H1 (cell line): ENCODE measurements at regions not wholly inside any gene's neighbourhood (a gene's known extent, or its start where the extent isn't known, plus 50 kb on each side); places are given as distances from the start of the nearest gene placed in this dataset.

ENCODE experiments used
- CTCF ChIA-PET: fragments of 300-600 bp; sonication (Branson Sonifier 250); formaldehyde crosslinking; loops from one replicate; lab custom pipeline; 2021; ENCODE audit not compliant: partially characterized antibody; lab: Charles Lee
- POLR2A ChIA-PET: fragments of 300-600 bp; sonication (Branson Sonifier 250); formaldehyde crosslinking; loops from one replicate; lab custom pipeline; 2021; ENCODE audit warnings: inconsistent platforms; ENCODE audit not compliant: partially characterized antibody; lab: Charles Lee
- DNase-seq, 2 experiments: peaks; one replicate each; pipeline versions ENCODE4 v3.0.0 to v3.0.0-alpha.2; 2010 to 2022; ENCODE audit warnings: low spot score in 2 of 2, low read depth in 1 of 2, mixed read lengths in 1 of 2
- FAIRE-seq: peaks from 2 replicates; lab custom pipeline; 2011; peaks lifted over from hg19 to GRCh38; lab: Jason Lieb, UNC
- H2AFZ ChIP-seq: 2 replicates; pipeline ENCODE4 v1.8.1; 2012; ENCODE audit warnings: low read length, inconsistent platforms
- H2AK5ac ChIP-seq: 2 replicates; pipeline ENCODE4 v1.6.1; 2013; ENCODE audit warnings: low read depth, low read length
- H2BK120ac ChIP-seq: replicated peaks from 2 replicates; pipeline ENCODE3; 2013; ENCODE audit warnings: low read depth, low read length, inconsistent platforms
- H2BK12ac ChIP-seq: 2 replicates; pipeline ENCODE4 v1.6.1; 2013; ENCODE audit warnings: low read depth, low read length
- H2BK15ac ChIP-seq: 2 replicates; pipeline ENCODE4 v1.6.1; 2013; ENCODE audit warnings: low read length
- H2BK20ac ChIP-seq: 2 replicates; pipeline ENCODE4 v1.6.1; 2013; ENCODE audit warnings: low read length
- H2BK5ac ChIP-seq: 2 replicates; pipeline ENCODE4 v1.6.1; 2013; ENCODE audit warnings: low read depth, low read length
- H3K14ac ChIP-seq: 2 replicates; pipeline ENCODE4 v1.6.1; 2013; ENCODE audit warnings: inconsistent platforms; ENCODE audit not compliant: insufficient read length
- H3K18ac ChIP-seq: 2 replicates; pipeline ENCODE4 v1.6.1; 2013; ENCODE audit warnings: low read length; ENCODE audit errors: extremely low read depth
- H3K23ac ChIP-seq: 2 replicates; pipeline ENCODE4 v1.6.1; 2013; ENCODE audit warnings: inconsistent platforms; ENCODE audit not compliant: insufficient read length
- H3K23me2 ChIP-seq: 2 replicates; pipeline ENCODE4 v1.6.1; 2013; ENCODE audit warnings: low read depth, low read length
- H3K27ac ChIP-seq: 2 replicates; pipeline ENCODE4 v1.6.1; 2011; ENCODE audit warnings: low read depth, low read length, inconsistent platforms
- H3K27me3 ChIP-seq, 4 experiments: replicated peaks in 1 of 4; 1 replicate in 1 of 4; 2 replicates in 3 of 4; pipeline versions ENCODE4 v1.6.1 to v1.8.1; 2011 to 2013; ENCODE audit warnings: low read length in 3 of 4, mild to moderate bottlenecking in 3 of 4, inconsistent platforms in 2 of 4, mixed read lengths in 2 of 4, moderate library complexity in 1 of 4; ENCODE audit not compliant: control insufficient read depth in 3 of 4, insufficient read depth in 3 of 4; ENCODE audit errors: extremely low read depth in 1 of 4
- H3K36me3 ChIP-seq, 4 experiments: 2 replicates each; pipeline versions ENCODE4 v1.6.1 to v1.8.1; 2011 to 2013; ENCODE audit warnings: mild to moderate bottlenecking in 4 of 4, low read length in 3 of 4, moderate library complexity in 2 of 4, control low read depth in 1 of 4, inconsistent platforms in 1 of 4; ENCODE audit not compliant: insufficient read depth in 4 of 4, control insufficient read depth in 2 of 4
- H3K4ac ChIP-seq: replicated peaks from 2 replicates; pipeline ENCODE3; 2013; ENCODE audit warnings: low read length, low read depth, mixed read lengths, inconsistent platforms; ENCODE audit not compliant: insufficient read length
- H3K4me1 ChIP-seq, 4 experiments: replicated peaks in 1 of 4; 1 replicate in 1 of 4; 2 replicates in 3 of 4; pipeline versions ENCODE4 v1.6.1 to v1.8.1; 2011 to 2013; ENCODE audit warnings: low read length in 3 of 4, inconsistent platforms in 2 of 4, mixed read lengths in 1 of 4; ENCODE audit not compliant: insufficient read depth in 4 of 4, control insufficient read depth in 3 of 4
- H3K4me2 ChIP-seq, 2 experiments: 2 replicates each; pipeline versions ENCODE4 v1.6.1 to v1.8.1; 2011 to 2013; ENCODE audit warnings: low read depth in 2 of 2, low read length in 2 of 2, control low read depth in 1 of 2, inconsistent platforms in 1 of 2, mild to moderate bottlenecking in 1 of 2; ENCODE audit not compliant: insufficient read depth in 1 of 2
- H3K4me3 ChIP-seq, 4 experiments: fragments of 200-600, 300-600 bp in 1 of 4; sonication (generic), shearing (Covaris generic), sonication (Bioruptor Twin) in 1 of 4; 2 replicates each; pipeline versions ENCODE4 v1.5.1 to v1.8.1; 2011 to 2016; ENCODE audit warnings: low read length in 4 of 4, low read depth in 3 of 4, control low read depth in 2 of 4, inconsistent platforms in 2 of 4, mild to moderate bottlenecking in 2 of 4, mixed read lengths in 1 of 4, moderate library complexity in 1 of 4; ENCODE audit not compliant: insufficient read depth in 2 of 4; ENCODE audit errors: extremely low read depth in 1 of 4
- H3K56ac ChIP-seq: replicated peaks from 2 replicates; pipeline ENCODE3; 2013; ENCODE audit warnings: low read depth, mild to moderate bottlenecking, mixed read lengths, low read length, inconsistent platforms; ENCODE audit not compliant: insufficient read length
- H3K79me1 ChIP-seq: 2 replicates; pipeline ENCODE4 v1.6.1; 2013; ENCODE audit warnings: low read depth, low read length, control low read depth
- H3K79me2 ChIP-seq, 2 experiments: 2 replicates each; pipeline versions ENCODE4 v1.6.1 to v1.8.1; 2012 to 2013; ENCODE audit warnings: low read length in 2 of 2, mild to moderate bottlenecking in 2 of 2, inconsistent platforms in 1 of 2; ENCODE audit not compliant: insufficient read depth in 2 of 2, control insufficient read depth in 1 of 2
- H3K9ac ChIP-seq, 4 experiments: replicated peaks in 1 of 4; 1 replicate in 1 of 4; 2 replicates in 3 of 4; pipeline versions ENCODE4 v1.6.1 to v1.8.1; 2011 to 2013; ENCODE audit warnings: low read depth in 3 of 4, low read length in 3 of 4, control low read depth in 2 of 4, mild to moderate bottlenecking in 2 of 4, moderate library complexity in 2 of 4, inconsistent platforms in 1 of 4; ENCODE audit errors: extremely low read depth in 1 of 4
- H3K9me3 ChIP-seq, 2 experiments: 2 replicates each; pipeline versions ENCODE4 v1.6.1 to v1.8.1; 2012 to 2013; ENCODE audit warnings: mild to moderate bottlenecking in 2 of 2, moderate library complexity in 2 of 2, control low read depth in 1 of 2, inconsistent platforms in 1 of 2, low read depth in 1 of 2, low read length in 1 of 2, mixed read lengths in 1 of 2; ENCODE audit not compliant: insufficient read depth in 2 of 2
- H4K20me1 ChIP-seq, 2 experiments: replicated peaks in 1 of 2; 2 replicates each; pipeline versions ENCODE3 to v1.8.1; 2011 to 2013; ENCODE audit warnings: inconsistent platforms in 2 of 2, low read length in 2 of 2, mild to moderate bottlenecking in 1 of 2; ENCODE audit not compliant: insufficient read depth in 2 of 2, control insufficient read depth in 1 of 2
- H4K5ac ChIP-seq: 2 replicates; pipeline ENCODE4 v1.6.1; 2013; ENCODE audit warnings: low read length, low read depth, mixed read lengths, inconsistent platforms; ENCODE audit not compliant: insufficient read length
- H4K8ac ChIP-seq: 2 replicates; pipeline ENCODE4 v1.8.0; 2013; ENCODE audit warnings: mild to moderate bottlenecking, moderate library complexity, low read length, inconsistent platforms; ENCODE audit not compliant: insufficient read depth; ENCODE audit errors: extremely low read depth
- H4K91ac ChIP-seq: replicated peaks from 2 replicates; pipeline ENCODE3; 2013; ENCODE audit warnings: low read length, mixed read lengths, inconsistent platforms; ENCODE audit not compliant: insufficient read length
- ASH2L ChIP-seq: fragments of 200-600, 300-600 bp; sonication (generic); IDR thresholded peaks from one replicate; pipeline ENCODE4 v1.7.1; 2017; ENCODE audit warnings: low read length
- BRCA1 ChIP-seq: IDR thresholded peaks from 2 replicates; pipeline ENCODE4 v1.6.1; 2012; ENCODE audit warnings: low read depth, low read length, improper control_type of control experiment
- CHD1 ChIP-seq: IDR thresholded peaks from 2 replicates; pipeline ENCODE4 v1.6.1; 2012; ENCODE audit warnings: low read depth, low read length, improper control_type of control experiment
- CTBP2 ChIP-seq: IDR thresholded peaks from 2 replicates; pipeline ENCODE4 v1.7.0; 2011; ENCODE audit warnings: borderline replicate concordance, mild to moderate bottlenecking, moderate library complexity, mixed read lengths, low read length; ENCODE audit not compliant: insufficient read depth, insufficient read length
- EGR1 ChIP-seq: IDR thresholded peaks from 2 replicates; pipeline ENCODE4 v1.6.1; 2011; ENCODE audit warnings: low read depth, low read length, borderline replicate concordance
- JUN ChIP-seq: IDR thresholded peaks from 2 replicates; pipeline ENCODE4 v1.6.1; 2011; ENCODE audit warnings: low read depth, mild to moderate bottlenecking, improper control_type of control experiment, low read length
- JUND ChIP-seq: IDR thresholded peaks from 2 replicates; pipeline ENCODE4 v1.6.1; 2011; ENCODE audit warnings: mild to moderate bottlenecking, improper control_type of control experiment, low read length
- KDM1A ChIP-seq: fragments of 200-600, 300-600 bp; sonication (generic); IDR thresholded peaks from 2 replicates; pipeline ENCODE4 v1.7.1; 2016; ENCODE audit warnings: mild to moderate bottlenecking, low read length, borderline replicate concordance
- KDM4A ChIP-seq: IDR thresholded peaks from one replicate; pipeline ENCODE4 v1.7.1; 2012; ENCODE audit warnings: low read depth, mild to moderate bottlenecking, moderate library complexity, low read length, inconsistent platforms; ENCODE audit not compliant: severe bottlenecking
- POU5F1 ChIP-seq: IDR thresholded peaks from 2 replicates; pipeline ENCODE4 v1.6.1; 2011; ENCODE audit warnings: low read depth, mild to moderate bottlenecking, low read length, moderate library complexity
- RFX5 ChIP-seq: IDR thresholded peaks from 2 replicates; pipeline ENCODE4 v1.6.1; 2011; ENCODE audit warnings: low read depth, low read length, improper control_type of control experiment, borderline replicate concordance
- SIX5 ChIP-seq: IDR thresholded peaks from 2 replicates; pipeline ENCODE4 v1.6.1; 2011; ENCODE audit warnings: mild to moderate bottlenecking, low read depth, low read length
- SP1 ChIP-seq: IDR thresholded peaks from 2 replicates; pipeline ENCODE4 v1.6.1; 2011; ENCODE audit warnings: low read depth, low read length
- SP2 ChIP-seq: IDR thresholded peaks from 2 replicates; pipeline ENCODE4 v1.6.1; 2012; ENCODE audit warnings: mild to moderate bottlenecking, low read length, inconsistent platforms
- SP4 ChIP-seq: IDR thresholded peaks from 2 replicates; pipeline ENCODE4 v1.6.1; 2012; ENCODE audit warnings: low read length, inconsistent platforms
- YY1 ChIP-seq: IDR thresholded peaks from 2 replicates; pipeline ENCODE4 v1.6.1; 2011; ENCODE audit warnings: low read depth, mild to moderate bottlenecking, low read length
- ZNF274 ChIP-seq: IDR thresholded peaks from 2 replicates; pipeline ENCODE4 v1.7.0; 2012; ENCODE audit warnings: low read length, borderline replicate concordance; ENCODE audit errors: extremely low read depth
- WGBS, 2 experiments: shearing (Covaris generic) in 1 of 2; methylation state at CpG; one replicate each; pipeline versions ENCODE4 v1.1.6 to v1.1.7; 2013 to 2015; ENCODE audit warnings: low lambda C conversion rate in 2 of 2, mixed read lengths in 2 of 2, inconsistent platforms in 1 of 2, low coverage in 1 of 2, missing lambda C conversion rate in 1 of 2; ENCODE audit not compliant: insufficient replicate concordance in 2 of 2, insufficient coverage in 1 of 2, insufficient read length in 1 of 2; ENCODE audit errors: extremely low coverage in 1 of 2, missing lambda C conversion rate in 1 of 2; 5-methylcytosine and 5-hydroxymethylcytosine counted together

GRCh38 chr5:167582886-167583285, 708.6 kb upstream of the WWC1 start:
- H3K14ac ChIP-seq = no peak overlapping the region
- 0 out of 4 replicates have a peak, but pooled peaks cover 0 to 5% of the 10 kb centered on the region in 2 experiments for H3K79me2 ChIP-seq
- H2AK5ac ChIP-seq = no peak overlapping the region
- H2AFZ ChIP-seq = no peak overlapping the region
- peaks cover 0 to 3% (median 0%) of the 10 kb centered on the region in 4 experiments; a peak in 2 of 7 replicates for H3K4me1 ChIP-seq
- ChIA-PET POLR2A (interaction anchor here (0.7 kb wide), 1 partner anchor 11 kb away, joined by 3 read pairs; no protein-coding TSS in a partner anchor), CTCF (interaction anchor here (0.7 to 1.4 kb wide), 4 partner anchors 9 to 532 kb away, joined by 3 to 4 read pairs (median 4); no protein-coding TSS in a partner anchor)
- H3K23me2 ChIP-seq = no peaks in the 10 kb centered on the region; the same call in 1 of the 2 replicates
- no peak overlapping the region for H3K18ac ChIP-seq
- no peaks in the 10 kb centered on the region for H3K27me3 ChIP-seq
- H3K56ac ChIP-seq = no peak overlapping the region
- H3K23ac ChIP-seq = no peak overlapping the region
- H2BK20ac ChIP-seq = no peak overlapping the region
- H4K20me1 ChIP-seq = no peaks in the 10 kb centered on the region
- FAIRE-seq (no peak), DNase-seq (no peak)
- H3K79me1 ChIP-seq = no peaks in the 10 kb centered on the region
- WGBS, 2 experiments = 94% methylated on average over 6 of the region's 6 CpGs; no CpG with 5 or more reads in 1 of the 2 experiments
- no peaks in the 10 kb centered on the region for H3K9me3 ChIP-seq
- H3K9ac ChIP-seq = no peak overlapping the region
- no peak overlapping the region for H2BK5ac ChIP-seq
- H3K27ac ChIP-seq = no peak overlapping the region
- H3K4me2 ChIP-seq = no peak overlapping the region
- no peak overlapping the region for H3K4me3 ChIP-seq
- no peak overlapping the region for H2BK120ac ChIP-seq
- no peak overlapping the region for H4K8ac ChIP-seq
- no peak overlapping the region for H2BK15ac ChIP-seq
- H2BK12ac ChIP-seq = no peak overlapping the region
- no peak overlapping the region for H4K5ac ChIP-seq
- H3K4ac ChIP-seq = no peak overlapping the region
- no peak overlapping the region for H4K91ac ChIP-seq
- no peaks in the 10 kb centered on the region; a peak in 1 of 8 replicates for H3K36me3 ChIP-seq
- TF ChIP-seq BRCA1 (no peak), EGR1 (no peak), ASH2L (no peak), KDM4A (no peak), POU5F1 (no peak), CHD1 (no peak), SIX5 (no peak), CTBP2 (no peak), JUN (no peak), SP2 (no peak), KDM1A (no peak), JUND (no peak), SP1 (no peak), SP4 (no peak), YY1 (no peak), RFX5 (no peak), ZNF274 (no peak)
